Cerebellar nuclear complex (tissue), 1 donor: ENCODE measurements at regions not wholly inside any gene's neighbourhood (a gene's known extent, or its start where the extent isn't known, plus 50 kb on each side); places are given as distances from the start of the nearest gene placed in this dataset.

ENCODE experiments used
- DNase-seq, 2 experiments: peaks; one replicate each; lab custom pipeline; 2025; lab: John Stamatoyannopoulos, UW

DNA sequence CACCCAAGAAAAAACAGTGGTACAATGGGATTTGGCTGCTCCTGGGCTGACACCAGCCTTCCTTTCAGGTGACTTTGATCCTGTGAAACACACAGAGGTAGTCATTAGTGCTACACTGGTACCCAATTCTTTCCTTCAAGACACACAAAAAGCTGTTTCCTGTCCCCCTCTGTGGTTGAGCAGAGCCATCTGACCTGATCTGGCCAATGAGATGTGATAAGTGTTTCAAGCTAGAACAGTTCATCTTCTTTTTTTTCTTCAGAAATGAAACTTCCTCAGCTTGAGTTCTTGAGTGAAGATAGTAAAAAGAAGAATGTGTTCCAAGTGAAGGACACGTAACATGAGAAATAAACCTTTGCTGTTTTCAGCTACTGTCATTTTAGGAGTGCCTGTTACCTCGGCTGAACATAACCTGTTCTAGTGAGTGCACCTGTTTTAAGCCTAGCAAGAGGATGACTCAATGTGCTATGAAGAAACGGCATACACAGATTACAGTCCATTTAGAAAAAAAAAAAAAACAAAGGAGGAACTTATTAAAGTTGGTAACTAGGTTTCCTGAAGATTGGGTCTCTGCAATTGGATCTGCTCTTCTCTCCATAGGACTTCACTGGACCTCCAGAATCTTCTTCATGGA, 287.8 kb downstream of the GAS1 start:
- no peak for DNase-seq

- no peak for DNase-seq
Measured at GRCh38 chr9:86655147-86655546, 292.2 kb downstream of the GAS1 start.

- DNase-seq = no peak
Measured at GRCh38 chr9:86653466-86653865, 293.8 kb downstream of the GAS1 start.

- no peak for DNase-seq
Measured at GRCh38 chr9:86652736-86653135, 294.6 kb downstream of the GAS1 start.

- DNase-seq = no peak
Measured at GRCh38 chr9:86649913-86650312, 295.7 kb upstream of the TUT7 start.

- DNase-seq = no peak
Measured at GRCh38 chr9:86648828-86649170, 294.6 kb upstream of the TUT7 start.

DNA sequence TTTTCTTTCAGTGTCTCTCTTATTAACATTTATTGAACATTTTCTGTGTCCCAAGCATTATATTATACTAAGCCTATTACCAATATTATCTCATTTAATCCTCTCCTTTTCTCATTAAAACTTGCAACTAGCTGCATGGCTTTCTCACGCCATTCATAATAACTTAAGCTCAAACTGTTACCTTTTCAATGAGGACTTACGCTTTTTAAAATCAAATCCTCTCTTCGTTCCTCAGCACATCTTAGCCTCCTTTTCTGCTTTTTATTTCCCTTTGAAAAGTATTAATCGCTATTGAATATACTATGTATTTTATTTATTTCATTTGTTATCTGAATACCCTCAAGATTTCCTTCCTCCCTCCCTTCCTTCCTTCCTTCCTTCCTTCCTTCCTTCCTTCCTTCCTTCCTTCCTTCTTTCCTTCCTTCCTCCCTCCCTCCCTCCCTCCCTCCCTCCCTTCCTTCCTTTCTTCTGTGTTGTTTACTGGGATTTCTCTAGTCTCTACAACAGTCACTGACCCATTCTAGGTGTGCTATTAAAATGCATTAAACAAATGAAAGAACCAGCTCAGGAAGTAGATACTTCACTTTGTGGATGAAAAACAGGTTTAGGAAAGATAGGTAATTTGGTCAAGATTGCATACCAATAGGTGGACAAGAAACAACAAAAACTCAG, 294.1 kb upstream of the TUT7 start:
- no peak for DNase-seq

- no peak for DNase-seq
Measured at GRCh38 chr9:86645303-86645702, 291.1 kb upstream of the TUT7 start.

- DNase-seq = no peak
Measured at GRCh38 chr9:86644675-86645034, 290.4 kb upstream of the TUT7 start.

DNA sequence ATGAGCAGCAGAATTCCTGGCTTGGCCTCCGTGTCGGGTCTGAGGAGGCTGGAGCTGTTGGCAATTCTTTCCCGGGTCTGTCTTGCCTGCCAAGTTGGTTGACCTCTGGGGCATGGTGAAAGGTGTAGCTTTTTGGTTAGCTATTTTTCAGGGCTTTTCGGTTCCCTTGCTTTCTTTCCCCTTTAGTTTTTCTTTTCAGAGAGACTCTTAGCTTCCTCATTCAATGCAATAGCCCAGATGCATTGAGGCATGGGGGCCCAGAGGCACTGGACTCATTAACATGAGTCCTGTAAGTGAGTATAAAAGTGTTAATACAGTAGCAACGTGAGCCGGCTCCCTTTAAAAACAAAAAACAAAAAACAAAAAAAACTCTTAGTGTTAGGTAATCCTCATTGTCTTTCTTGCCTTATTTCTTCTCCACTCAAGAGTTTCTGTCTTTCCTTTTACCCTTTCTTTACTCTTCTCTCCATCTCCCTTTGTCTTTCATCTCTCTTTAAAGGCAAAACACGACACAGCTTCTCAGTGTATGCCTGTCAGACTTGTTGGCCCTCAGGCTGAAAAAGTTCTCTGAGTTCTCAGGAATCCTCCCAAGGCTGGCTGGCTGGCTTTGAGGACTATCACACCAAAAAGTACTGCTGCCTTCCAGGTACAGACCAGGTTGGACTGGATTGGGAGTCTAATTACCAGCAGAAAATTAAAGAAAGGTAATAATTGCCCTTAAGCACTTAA, 289.9 kb upstream of the TUT7 start:
- DNase-seq = no peak

- no peak for DNase-seq
Measured at GRCh38 chr9:86642721-86643120, 288.5 kb upstream of the TUT7 start.

DNA sequence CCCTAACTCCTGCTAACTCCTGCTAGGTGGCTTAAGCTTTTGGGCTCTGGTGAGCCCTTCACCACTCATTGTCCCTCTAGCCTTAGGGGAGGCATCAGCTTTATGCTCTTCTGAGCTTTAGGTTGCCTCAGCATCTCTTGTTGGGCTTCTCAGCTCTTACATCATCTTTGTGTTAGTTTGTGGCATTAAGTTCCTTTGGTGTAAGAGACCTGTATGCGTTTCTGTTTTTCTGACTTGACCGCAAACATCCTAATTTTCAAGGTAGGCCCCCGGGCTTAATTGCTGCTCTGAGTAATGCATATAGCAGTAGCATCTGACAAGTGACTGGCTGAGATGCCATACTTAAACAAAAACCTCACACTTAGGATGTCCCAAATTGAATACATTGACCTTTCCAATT, 287.8 kb upstream of the TUT7 start:
- DNase-seq = no peak

- DNase-seq = no peak
Measured at GRCh38 chr9:86639899-86640379, 285.7 kb upstream of the TUT7 start.

DNA sequence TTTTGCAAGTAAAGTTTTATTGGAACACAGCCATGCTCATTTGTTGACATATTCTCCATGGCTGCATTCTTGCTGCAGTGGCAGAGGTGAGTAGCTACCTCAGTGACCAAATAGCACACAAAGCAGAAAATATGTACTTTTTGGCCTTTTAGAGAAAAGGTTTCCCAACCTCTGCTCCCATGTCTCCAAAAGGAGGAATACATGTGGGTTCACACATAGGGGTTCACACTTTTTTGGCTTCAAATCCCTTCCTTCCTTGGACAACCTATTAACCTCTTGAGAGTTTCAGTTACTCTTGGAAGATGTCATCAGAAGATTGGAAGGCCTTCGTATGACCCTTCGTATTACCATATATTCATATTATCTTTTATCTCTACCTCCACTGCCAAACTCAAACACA, 285.1 kb upstream of the TUT7 start:
- no peak for DNase-seq

DNA sequence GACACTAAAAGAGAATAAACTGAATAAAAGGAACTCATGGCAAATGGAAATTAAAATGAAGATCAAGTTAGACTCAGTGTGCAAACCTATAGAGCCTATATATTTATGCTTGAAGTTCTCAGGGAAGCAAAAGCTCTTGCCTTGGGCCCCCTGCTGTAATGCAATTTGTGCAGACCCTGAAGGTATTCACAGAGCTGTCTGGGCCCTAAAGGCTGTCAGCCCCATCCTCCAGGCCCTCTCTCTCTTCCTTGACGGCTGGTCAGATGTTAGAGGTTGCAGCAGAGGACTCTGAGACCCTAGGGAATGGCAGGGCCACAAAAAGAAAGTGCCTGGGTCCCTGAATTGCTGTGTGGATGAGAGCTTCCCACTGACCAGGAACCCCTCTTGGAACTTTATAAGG, 283.9 kb upstream of the TUT7 start:
- no peak for DNase-seq

- no peak for DNase-seq
Measured at GRCh38 chr9:86637515-86637914, 283.3 kb upstream of the TUT7 start.

GRCh38 chr9:86636519-86636918, 282.3 kb upstream of the TUT7 start:
- DNase-seq = no peak

DNA sequence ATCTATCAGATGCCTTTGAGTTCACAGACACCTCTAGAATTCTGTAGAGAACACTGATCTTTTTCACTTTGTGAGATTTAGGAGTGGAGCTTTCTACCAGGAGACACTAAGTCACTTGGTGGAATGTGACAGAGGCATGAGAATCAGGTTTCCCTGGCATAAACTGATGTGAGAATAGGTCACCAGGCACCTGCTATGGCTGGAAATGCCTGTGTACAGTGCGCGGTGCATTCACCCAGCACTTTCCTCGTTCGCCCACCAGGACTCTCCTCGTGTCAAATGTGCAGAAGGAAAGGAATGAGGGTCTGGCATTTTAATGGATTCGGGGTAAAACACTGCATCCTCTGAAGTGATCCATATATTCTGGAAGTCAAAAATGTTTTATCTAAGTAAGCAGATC, 281.8 kb upstream of the TUT7 start:
- DNase-seq = no peak

DNA sequence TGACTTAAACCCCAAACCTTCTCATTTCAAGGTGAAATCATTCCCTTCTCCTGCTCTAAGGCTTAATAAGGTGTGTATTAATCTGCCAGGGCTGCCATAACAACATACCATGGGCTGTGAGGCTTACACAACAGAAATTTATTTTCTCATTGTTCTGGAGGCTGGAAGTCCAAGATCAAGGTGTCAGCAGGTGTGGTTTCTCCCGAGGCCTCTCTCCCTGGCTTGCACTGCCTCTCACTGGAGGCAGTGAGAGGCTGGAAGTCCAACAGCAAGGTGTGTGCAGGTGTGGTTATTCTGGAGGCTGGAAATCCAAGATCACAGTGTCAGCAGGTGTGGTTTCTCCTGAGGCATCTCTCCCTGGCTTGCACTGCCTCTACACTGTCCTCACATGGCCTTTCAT, 280.3 kb upstream of the TUT7 start:
- no peak for DNase-seq

- DNase-seq = no peak
Measured at GRCh38 chr9:86633945-86634344, 279.7 kb upstream of the TUT7 start.

- DNase-seq = no peak
Measured at GRCh38 chr9:86632537-86632936, 278.3 kb upstream of the TUT7 start.

DNA sequence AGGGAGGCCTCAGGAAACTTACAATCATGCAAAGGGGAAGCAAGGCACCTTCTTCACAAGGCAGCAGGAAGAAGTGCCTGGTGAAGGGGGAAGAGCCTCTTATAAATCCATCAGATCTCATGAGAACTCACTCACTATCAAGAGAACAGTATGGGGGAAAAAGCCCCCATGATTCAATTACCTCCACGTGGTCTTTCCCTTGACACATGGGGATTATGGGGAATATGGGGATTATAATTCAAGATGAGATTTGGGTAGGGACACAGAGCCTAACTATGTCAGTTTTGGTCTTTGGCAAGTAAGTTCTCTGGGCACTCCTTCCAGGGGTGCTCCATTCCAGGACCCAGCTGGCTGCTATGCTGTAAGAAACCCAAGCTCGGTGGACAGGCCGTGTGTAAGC, 275.3 kb upstream of the TUT7 start:
- DNase-seq = no peak

DNA sequence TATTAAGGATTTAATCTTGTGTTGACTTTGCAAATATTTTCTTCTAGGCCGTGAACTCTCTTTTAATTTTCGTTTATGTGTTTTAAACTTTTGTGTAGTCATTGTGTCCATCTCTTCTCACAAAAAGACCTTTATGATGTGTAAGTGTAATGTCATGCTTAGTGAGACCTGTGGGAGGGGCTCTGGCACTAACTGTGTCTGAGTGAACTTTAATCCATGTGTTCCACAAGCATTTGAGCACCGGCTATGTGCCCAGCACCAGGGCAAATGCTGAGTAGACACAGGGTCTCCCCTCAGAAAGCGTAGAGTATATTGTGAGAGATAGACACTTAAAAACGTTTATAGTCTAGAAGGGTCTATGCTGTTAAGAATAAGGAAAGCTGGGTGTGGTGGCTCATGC, 272.6 kb upstream of the TUT7 start:
- no peak for DNase-seq

DNA sequence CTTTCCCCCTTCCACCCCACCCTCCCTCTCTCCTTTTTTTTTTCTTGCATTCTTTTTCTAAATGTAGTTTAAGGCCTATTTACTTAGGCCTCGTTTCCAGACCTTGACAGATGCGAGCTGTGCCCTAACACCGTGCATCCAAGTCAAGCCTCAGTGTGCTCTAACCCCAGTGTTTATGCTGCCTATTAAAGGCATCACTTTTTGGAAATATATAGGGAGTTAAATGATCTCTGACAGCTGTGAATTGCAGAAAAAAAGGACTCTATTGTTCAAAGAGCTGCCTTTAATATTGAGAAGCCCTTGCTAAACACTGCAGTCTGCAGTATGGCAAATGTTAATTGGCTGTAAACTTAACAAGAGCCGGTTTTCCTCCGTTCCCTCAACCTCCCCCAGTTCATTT, 270.4 kb upstream of the TUT7 start:
- no peak for DNase-seq
